GM23338 (cell line): ENCODE measurements at regions not wholly inside any gene's neighbourhood (a gene's known extent, or its start where the extent isn't known, plus 50 kb on each side); places are given as distances from the start of the nearest gene placed in this dataset.

ENCODE experiments used
- CTCF ChIP-seq, 2 experiments: fragments of 200-600 bp in 1 of 2; sonication (generic) in 1 of 2; conservative IDR thresholded peaks; 2 replicates each; pipeline versions ENCODE4 v1.5.1 to v1.6.1; 2016 to 2017; ENCODE audit warnings: antibody characterized with exemption in 2 of 2, low read depth in 2 of 2, mild to moderate bottlenecking in 2 of 2, moderate library complexity in 1 of 2
- EZH2 ChIP-seq: fragments of 200-600 bp; sonication (generic); IDR thresholded peaks from one replicate; pipeline ENCODE4 v1.8.0; 2017; ENCODE audit warnings: antibody characterized with exemption, mild to moderate bottlenecking, low read depth; ENCODE audit not compliant: unreplicated experiment
- EZH2phosphoT487 ChIP-seq: fragments of 200-600 bp; sonication (generic); IDR thresholded peaks from one replicate; pipeline ENCODE4 v1.8.1; 2018; ENCODE audit warnings: antibody characterized with exemption; ENCODE audit not compliant: unreplicated experiment
- POLR2AphosphoS5 ChIP-seq: IDR thresholded peaks from 2 replicates; pipeline ENCODE4 v1.6.1; 2016; ENCODE audit warnings: antibody characterized with exemption, low read depth
- TF ChIP-seq, protein P1 (sequence below): IDR thresholded peaks from one replicate; pipeline ENCODE4 v1.6.1; 2018; ENCODE audit warnings: antibody characterized with exemption; ENCODE audit not compliant: unreplicated experiment

GRCh38 chr16:35687781-35688180, 2228.4 kb downstream of the TP53TG3F start:
- no peak for TF ChIP-seq CTCF (conservative IDR thresholded peaks at IDR 0.05; ENCODE audit: low read depth in 2 of 2)
- TF ChIP-seq EZH2 = no peak
- TF ChIP-seq POLR2AphosphoS5 = no peak
- TF ChIP-seq EZH2phosphoT487 = no peak
- TF ChIP-seq, protein P1, sequence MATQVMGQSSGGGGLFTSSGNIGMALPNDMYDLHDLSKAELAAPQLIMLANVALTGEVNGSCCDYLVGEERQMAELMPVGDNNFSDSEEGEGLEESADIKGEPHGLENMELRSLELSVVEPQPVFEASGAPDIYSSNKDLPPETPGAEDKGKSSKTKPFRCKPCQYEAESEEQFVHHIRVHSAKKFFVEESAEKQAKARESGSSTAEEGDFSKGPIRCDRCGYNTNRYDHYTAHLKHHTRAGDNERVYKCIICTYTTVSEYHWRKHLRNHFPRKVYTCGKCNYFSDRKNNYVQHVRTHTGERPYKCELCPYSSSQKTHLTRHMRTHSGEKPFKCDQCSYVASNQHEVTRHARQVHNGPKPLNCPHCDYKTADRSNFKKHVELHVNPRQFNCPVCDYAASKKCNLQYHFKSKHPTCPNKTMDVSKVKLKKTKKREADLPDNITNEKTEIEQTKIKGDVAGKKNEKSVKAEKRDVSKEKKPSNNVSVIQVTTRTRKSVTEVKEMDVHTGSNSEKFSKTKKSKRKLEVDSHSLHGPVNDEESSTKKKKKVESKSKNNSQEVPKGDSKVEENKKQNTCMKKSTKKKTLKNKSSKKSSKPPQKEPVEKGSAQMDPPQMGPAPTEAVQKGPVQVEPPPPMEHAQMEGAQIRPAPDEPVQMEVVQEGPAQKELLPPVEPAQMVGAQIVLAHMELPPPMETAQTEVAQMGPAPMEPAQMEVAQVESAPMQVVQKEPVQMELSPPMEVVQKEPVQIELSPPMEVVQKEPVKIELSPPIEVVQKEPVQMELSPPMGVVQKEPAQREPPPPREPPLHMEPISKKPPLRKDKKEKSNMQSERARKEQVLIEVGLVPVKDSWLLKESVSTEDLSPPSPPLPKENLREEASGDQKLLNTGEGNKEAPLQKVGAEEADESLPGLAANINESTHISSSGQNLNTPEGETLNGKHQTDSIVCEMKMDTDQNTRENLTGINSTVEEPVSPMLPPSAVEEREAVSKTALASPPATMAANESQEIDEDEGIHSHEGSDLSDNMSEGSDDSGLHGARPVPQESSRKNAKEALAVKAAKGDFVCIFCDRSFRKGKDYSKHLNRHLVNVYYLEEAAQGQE = no peak
